ENCODE measurements at regions not wholly inside any gene's neighbourhood (a gene's known extent, or its start where the extent isn't known, plus 50 kb on each side); places are given as distances from the start of the nearest gene placed in this dataset.
A peak's percentile ranks its signal among the peaks of the same experiment; 100 is the strongest.

- H3K4me1 Mint-ChIP-seq, result peaks cover 44% of the 10 kb centered on the region
- Histone ChIP-seq H3K4me2 (replicated peaks; ENCODE audit: extremely low read depth, low read length, poor library complexity, severe bottlenecking) (no peak overlapping the region), H2AFZ (ENCODE audit: insufficient read depth, low read depth, low read length, poor library complexity, severe bottlenecking) (no peak overlapping the region), H4K20me1 (ENCODE audit: insufficient read depth, low read length) (no peaks in the 10 kb centered on the region), H3K4me1 (ENCODE audit: control insufficient read depth in 1 of 2, insufficient read depth in 2 of 2, low read length in 2 of 2) (peaks cover 41 to 42% of the 10 kb centered on the region in 2 donors), H3K27me3 (ENCODE audit: control insufficient read depth in 2 of 2, insufficient read depth in 2 of 2, low read length in 2 of 2) (no peaks in the 10 kb centered on the region), H3K9me3 (replicated peaks in 1 of 2; ENCODE audit: control insufficient read depth in 1 of 2, insufficient read depth in 1 of 2, low read length in 2 of 2) (no peaks in the 10 kb centered on the region), H3K36me3 (replicated peaks in 1 of 2; ENCODE audit: control insufficient read depth in 1 of 2, insufficient read depth in 2 of 2, low read length in 2 of 2) (no peaks in the 10 kb centered on the region), H3K79me2 (ENCODE audit: insufficient read depth, low read length) (no peaks in the 10 kb centered on the region), H3K27ac (ENCODE audit: low read depth in 1 of 2, low read length in 2 of 2) (no peak overlapping the region), H3K4me3 (replicated peaks in 1 of 3; ENCODE audit: low read depth in 2 of 3, low read length in 3 of 3) (no peak overlapping the region), H3K9ac (ENCODE audit: insufficient read depth, low read length, poor library complexity, severe bottlenecking) (no peak overlapping the region)
- H3K9me3 Mint-ChIP-seq, result peaks cover 0 to 2% (median 0%) of the 10 kb centered on the region in 7 donors
- DNase-seq, result no peak
- TF ChIP-seq CTCF (IDR thresholded peaks at IDR 0.05), result no peak
- peaks cover 0 to 4% of the 10 kb centered on the region in 2 donors for H3K36me3 Mint-ChIP-seq
- H3K27ac Mint-ChIP-seq, result peak overlapping the region in 1 of 7 donors; percentile 6
- H3K27me3 Mint-ChIP-seq (ENCODE audit: low read depth in 3 of 3), result no peaks in the 10 kb centered on the region
- no peak overlapping the region for H3K4me3 Mint-ChIP-seq
- intact Hi-C loops (cut with micrococcal nuclease), result no loop called here
- no CpG with 5 or more reads among the region's 1 CpG for WGBS (ENCODE audit: insufficient coverage)
These were observed 87.1 kb downstream of the CCR1 start for GRCh38 chr3:46120983-46121382.

- no peak overlapping the region for H3K27ac ChIP-seq (ENCODE audit: low read depth in 1 of 2, low read length in 2 of 2)
- Mint-ChIP-seq H3K4me3 (no peak overlapping the region), H3K9me3 (peaks cover 0 to 2% (median 0%) of the 10 kb centered on the region in 7 donors), H3K27me3 (ENCODE audit: low read depth in 3 of 3) (no peaks in the 10 kb centered on the region), H3K27ac (peak overlapping the region in 2 of 7 donors; percentile 31 to 65), H3K4me1 (peaks cover 51% of the 10 kb centered on the region), H3K36me3 (peaks cover 0 to 4% of the 10 kb centered on the region in 2 donors)
- no peak overlapping the region for H3K9ac ChIP-seq (ENCODE audit: insufficient read depth, low read length, poor library complexity, severe bottlenecking)
- H3K79me2 ChIP-seq (ENCODE audit: insufficient read depth, low read length), result no peaks in the 10 kb centered on the region
- intact Hi-C loops (cut with micrococcal nuclease), result no loop called here
- H3K4me3 ChIP-seq (replicated peaks in 1 of 3; ENCODE audit: low read depth in 2 of 3, low read length in 3 of 3), result no peak overlapping the region
- H2AFZ ChIP-seq (ENCODE audit: insufficient read depth, low read depth, low read length, poor library complexity, severe bottlenecking), result no peak overlapping the region
- no peak for TF ChIP-seq CTCF (IDR thresholded peaks at IDR 0.05)
- H3K4me1 ChIP-seq (ENCODE audit: control insufficient read depth in 1 of 2, insufficient read depth in 2 of 2, low read length in 2 of 2), result peaks cover 48 to 50% of the 10 kb centered on the region in 2 donors
- H3K27me3 ChIP-seq (ENCODE audit: control insufficient read depth in 2 of 2, insufficient read depth in 2 of 2, low read length in 2 of 2), result no peaks in the 10 kb centered on the region
- H3K4me2 ChIP-seq (replicated peaks; ENCODE audit: extremely low read depth, low read length, poor library complexity, severe bottlenecking), result no peak overlapping the region
- WGBS (ENCODE audit: insufficient coverage), result 100% methylated on average over 1 of the region's 4 CpGs
- DNase-seq, result no peak
- no peaks in the 10 kb centered on the region for H3K9me3 ChIP-seq (replicated peaks in 1 of 2; ENCODE audit: control insufficient read depth in 1 of 2, insufficient read depth in 1 of 2, low read length in 2 of 2)
- no peaks in the 10 kb centered on the region for H4K20me1 ChIP-seq (ENCODE audit: insufficient read depth, low read length)
- no peaks in the 10 kb centered on the region for H3K36me3 ChIP-seq (replicated peaks in 1 of 2; ENCODE audit: control insufficient read depth in 1 of 2, insufficient read depth in 2 of 2, low read length in 2 of 2)
These were observed 88.2 kb downstream of the CCR1 start for GRCh38 chr3:46119709-46120498.

All from CD14-positive monocyte (primary cell).